ENCODE measurements at regions not wholly inside any gene's neighbourhood (a gene's known extent, or its start where the extent isn't known, plus 50 kb on each side); places are given as distances from the start of the nearest gene placed in this dataset.

DNA sequence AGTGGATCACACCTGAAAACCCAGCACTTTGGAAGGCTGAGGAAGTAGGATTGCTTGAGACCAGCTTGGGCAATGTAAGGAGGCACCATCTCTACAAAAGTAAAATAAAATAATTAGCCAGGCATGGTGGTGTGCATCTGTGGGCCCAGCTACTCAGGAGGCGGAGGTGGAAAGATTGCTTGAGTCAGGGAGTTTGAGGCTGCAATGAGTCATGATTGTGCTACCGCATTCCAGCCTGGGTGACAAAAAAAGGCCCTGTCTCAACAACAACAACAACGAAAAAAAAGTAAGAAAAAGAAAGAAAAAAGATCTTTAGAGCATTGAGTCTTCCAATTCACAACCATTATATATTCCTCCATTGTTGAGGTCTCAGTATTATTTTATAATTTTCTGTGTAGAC, 192.4 kb upstream of the DPH6 start:
- Histone ChIP-seq H3K9me3 (no peaks in the 10 kb centered on the region), H3K27me3 (no peaks in the 10 kb centered on the region), H3K4me1 (no peaks in the 10 kb centered on the region), H3K36me3 (no peaks in the 10 kb centered on the region), H3K4me3 (no peak overlapping the region), H3K27ac (no peak overlapping the region)
- intact Hi-C loops (cut with DNase I; ENCODE audit: low total_unique reads) = no loop called here
- no peak for DNase-seq
- TF ChIP-seq, protein P1, sequence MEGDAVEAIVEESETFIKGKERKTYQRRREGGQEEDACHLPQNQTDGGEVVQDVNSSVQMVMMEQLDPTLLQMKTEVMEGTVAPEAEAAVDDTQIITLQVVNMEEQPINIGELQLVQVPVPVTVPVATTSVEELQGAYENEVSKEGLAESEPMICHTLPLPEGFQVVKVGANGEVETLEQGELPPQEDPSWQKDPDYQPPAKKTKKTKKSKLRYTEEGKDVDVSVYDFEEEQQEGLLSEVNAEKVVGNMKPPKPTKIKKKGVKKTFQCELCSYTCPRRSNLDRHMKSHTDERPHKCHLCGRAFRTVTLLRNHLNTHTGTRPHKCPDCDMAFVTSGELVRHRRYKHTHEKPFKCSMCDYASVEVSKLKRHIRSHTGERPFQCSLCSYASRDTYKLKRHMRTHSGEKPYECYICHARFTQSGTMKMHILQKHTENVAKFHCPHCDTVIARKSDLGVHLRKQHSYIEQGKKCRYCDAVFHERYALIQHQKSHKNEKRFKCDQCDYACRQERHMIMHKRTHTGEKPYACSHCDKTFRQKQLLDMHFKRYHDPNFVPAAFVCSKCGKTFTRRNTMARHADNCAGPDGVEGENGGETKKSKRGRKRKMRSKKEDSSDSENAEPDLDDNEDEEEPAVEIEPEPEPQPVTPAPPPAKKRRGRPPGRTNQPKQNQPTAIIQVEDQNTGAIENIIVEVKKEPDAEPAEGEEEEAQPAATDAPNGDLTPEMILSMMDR (IDR thresholded peaks at IDR 0.05) = no peak
- no peak for TF ChIP-seq POLR2A (IDR thresholded peaks at IDR 0.05)

DNA sequence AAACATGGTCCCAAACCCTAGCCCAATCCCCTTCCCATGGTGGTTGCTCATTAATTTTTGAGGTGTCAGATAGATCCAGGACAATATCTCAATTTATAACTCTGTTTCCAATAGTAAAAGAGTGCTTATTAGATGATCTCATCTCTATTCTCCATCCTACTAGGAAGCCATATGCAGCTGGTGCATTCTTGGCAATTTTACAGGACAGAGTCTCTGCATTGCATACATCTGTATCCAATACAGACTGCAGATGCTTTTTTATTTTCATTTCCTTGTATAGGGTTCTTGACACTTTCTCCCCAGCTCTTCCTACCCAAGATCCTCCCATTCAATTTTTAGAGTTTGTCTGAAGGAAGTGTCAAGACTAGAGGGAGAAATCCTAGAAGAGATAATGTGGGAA, 194.8 kb upstream of the DPH6 start:
- H3K27me3 ChIP-seq = no peaks in the 10 kb centered on the region
- TF ChIP-seq POLR2A (IDR thresholded peaks at IDR 0.05) = no peak
- TF ChIP-seq, protein P1 (IDR thresholded peaks at IDR 0.05) = no peak
- DNase-seq = no peak
- no peaks in the 10 kb centered on the region for H3K36me3 ChIP-seq
- H3K4me1 ChIP-seq = no peaks in the 10 kb centered on the region
- H3K4me3 ChIP-seq = no peak overlapping the region
- H3K27ac ChIP-seq = no peak overlapping the region
- intact Hi-C loops (cut with DNase I; ENCODE audit: low total_unique reads) = loop anchor here (10.0 kb wide), 1 partner anchor 834 kb away; the partner anchor contains the start of gene CDIN1
- no peaks in the 10 kb centered on the region for H3K9me3 ChIP-seq

DNA sequence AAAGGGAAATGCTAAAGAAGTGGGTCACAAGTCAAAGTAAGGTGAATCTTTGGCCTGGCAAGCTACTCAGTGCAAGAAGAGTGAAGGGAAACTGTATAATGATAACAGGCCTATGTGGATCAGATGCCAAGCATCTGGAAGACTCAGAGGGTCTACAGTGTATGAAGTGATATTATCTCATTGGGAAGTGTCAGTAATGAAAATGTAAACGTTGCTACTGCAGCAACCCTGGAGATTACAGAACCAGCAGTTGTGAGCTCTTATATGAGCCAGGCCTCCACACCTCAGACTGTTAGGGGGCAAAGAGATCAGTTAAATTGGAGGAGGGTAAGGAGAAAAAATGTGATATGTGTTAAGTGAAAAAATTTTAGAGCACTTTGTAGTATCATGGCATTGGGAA, 195.4 kb upstream of the DPH6 start:
- intact Hi-C loops (cut with DNase I; ENCODE audit: low total_unique reads) = loop anchor here (10.0 kb wide), 1 partner anchor 833 kb away; the partner anchor contains the start of gene CDIN1
- Histone ChIP-seq H3K27me3 (no peaks in the 10 kb centered on the region), H3K27ac (no peak overlapping the region), H3K4me1 (no peaks in the 10 kb centered on the region), H3K4me3 (no peak overlapping the region), H3K9me3 (no peaks in the 10 kb centered on the region), H3K36me3 (no peaks in the 10 kb centered on the region)
- no peak for DNase-seq
- TF ChIP-seq, protein P1 (IDR thresholded peaks at IDR 0.05) = no peak
- no peak for TF ChIP-seq POLR2A (IDR thresholded peaks at IDR 0.05)

DNA sequence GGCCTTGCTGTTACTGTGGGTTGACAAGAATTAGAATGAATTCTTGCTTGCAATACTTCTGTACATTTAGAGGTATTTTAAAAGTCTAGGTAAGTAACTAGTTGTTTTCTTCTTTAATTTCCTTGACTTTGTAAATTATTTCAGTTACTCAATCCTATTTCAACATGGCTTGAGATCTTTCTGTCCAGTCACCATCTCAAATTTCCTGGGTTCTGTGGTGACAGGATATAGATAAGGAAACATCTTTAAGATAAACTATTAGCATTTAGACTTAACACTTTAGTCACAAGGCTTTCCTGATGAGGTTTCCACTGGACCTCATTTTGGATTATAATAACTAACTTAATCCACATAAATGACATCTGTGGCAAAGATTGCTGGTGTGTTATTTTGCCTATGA, 195.9 kb upstream of the DPH6 start:
- no peak overlapping the region for H3K27ac ChIP-seq
- H3K9me3 ChIP-seq = no peaks in the 10 kb centered on the region
- no peak for DNase-seq
- H3K36me3 ChIP-seq = no peaks in the 10 kb centered on the region
- no peaks in the 10 kb centered on the region for H3K27me3 ChIP-seq
- intact Hi-C loops (cut with DNase I; ENCODE audit: low total_unique reads) = loop anchor here (10.0 kb wide), 1 partner anchor 833 kb away; the partner anchor contains the start of gene CDIN1
- H3K4me3 ChIP-seq = no peak overlapping the region
- H3K4me1 ChIP-seq = no peaks in the 10 kb centered on the region
- no peak for TF ChIP-seq POLR2A (IDR thresholded peaks at IDR 0.05)
- TF ChIP-seq, protein P1 (IDR thresholded peaks at IDR 0.05) = no peak

DNA sequence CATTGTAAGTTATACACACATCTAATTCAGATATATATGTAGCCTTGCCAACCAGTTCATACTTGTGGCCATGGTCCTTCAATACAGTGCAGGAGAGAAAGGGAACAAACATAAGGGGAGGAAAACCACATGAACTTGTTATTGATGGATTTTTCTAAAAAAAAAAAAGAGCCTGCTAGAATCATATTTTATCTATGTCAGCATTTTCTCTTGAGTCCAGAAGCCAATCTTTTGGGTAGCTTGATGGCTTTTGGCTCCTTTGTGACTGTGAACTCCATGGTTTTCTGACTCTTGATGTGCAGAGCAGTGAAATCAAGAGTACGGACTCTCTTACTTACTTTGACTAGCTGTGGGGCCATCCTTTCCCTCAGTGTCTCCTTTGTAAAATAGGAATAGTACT, 197.4 kb upstream of the DPH6 start:
- no peaks in the 10 kb centered on the region for H3K36me3 ChIP-seq
- H3K4me3 ChIP-seq = no peak overlapping the region
- no peak for TF ChIP-seq POLR2A (IDR thresholded peaks at IDR 0.05)
- TF ChIP-seq, protein P1 (IDR thresholded peaks at IDR 0.05) = no peak
- H3K9me3 ChIP-seq = no peaks in the 10 kb centered on the region
- no peak overlapping the region for H3K27ac ChIP-seq
- H3K27me3 ChIP-seq = no peaks in the 10 kb centered on the region
- DNase-seq = no peak
- intact Hi-C loops (cut with DNase I; ENCODE audit: low total_unique reads) = loop anchor here (10.0 kb wide), 1 partner anchor 831 kb away; the partner anchor contains the start of gene CDIN1
- H3K4me1 ChIP-seq = no peaks in the 10 kb centered on the region
